ENCODE measurements at regions not wholly inside any gene's neighbourhood (a gene's known extent, or its start where the extent isn't known, plus 50 kb on each side); places are given as distances from the start of the nearest gene placed in this dataset.

GRCh38 chr6:169986171-169986847 lies 234.9 kb downstream of the ERMARD start:
- Mint-ChIP-seq H3K9me3 (ENCODE audit: low read depth) (no peaks in the 10 kb centered on the region), H3K4me3 (ENCODE audit: low read depth) (no peak overlapping the region), H3K4me1 (ENCODE audit: low read depth) (no peaks in the 10 kb centered on the region), H3K36me3 (ENCODE audit: insufficient read depth) (no peaks in the 10 kb centered on the region), H3K27me3 (peaks cover 6% of the 10 kb centered on the region), H3K27ac (no peak overlapping the region)
- TF ChIP-seq, protein P1, sequence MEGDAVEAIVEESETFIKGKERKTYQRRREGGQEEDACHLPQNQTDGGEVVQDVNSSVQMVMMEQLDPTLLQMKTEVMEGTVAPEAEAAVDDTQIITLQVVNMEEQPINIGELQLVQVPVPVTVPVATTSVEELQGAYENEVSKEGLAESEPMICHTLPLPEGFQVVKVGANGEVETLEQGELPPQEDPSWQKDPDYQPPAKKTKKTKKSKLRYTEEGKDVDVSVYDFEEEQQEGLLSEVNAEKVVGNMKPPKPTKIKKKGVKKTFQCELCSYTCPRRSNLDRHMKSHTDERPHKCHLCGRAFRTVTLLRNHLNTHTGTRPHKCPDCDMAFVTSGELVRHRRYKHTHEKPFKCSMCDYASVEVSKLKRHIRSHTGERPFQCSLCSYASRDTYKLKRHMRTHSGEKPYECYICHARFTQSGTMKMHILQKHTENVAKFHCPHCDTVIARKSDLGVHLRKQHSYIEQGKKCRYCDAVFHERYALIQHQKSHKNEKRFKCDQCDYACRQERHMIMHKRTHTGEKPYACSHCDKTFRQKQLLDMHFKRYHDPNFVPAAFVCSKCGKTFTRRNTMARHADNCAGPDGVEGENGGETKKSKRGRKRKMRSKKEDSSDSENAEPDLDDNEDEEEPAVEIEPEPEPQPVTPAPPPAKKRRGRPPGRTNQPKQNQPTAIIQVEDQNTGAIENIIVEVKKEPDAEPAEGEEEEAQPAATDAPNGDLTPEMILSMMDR (IDR thresholded peaks at IDR 0.05; ENCODE audit: unreplicated experiment): no peak
- DNase-seq (ENCODE audit: low spot score, unreplicated experiment): no peak

- Mint-ChIP-seq H3K27ac (no peak overlapping the region), H3K4me1 (ENCODE audit: low read depth) (peaks cover under 1% of the 10 kb centered on the region)
- TF ChIP-seq, protein P1 (IDR thresholded peaks at IDR 0.05; ENCODE audit: unreplicated experiment): no peak
These were observed 233.9 kb downstream of the ERMARD start for GRCh38 chr6:169985121-169986015.

GRCh38 chr6:169984181-169985120 lies 233.0 kb downstream of the ERMARD start:
- peaks cover 6% of the 10 kb centered on the region for H3K4me1 Mint-ChIP-seq (ENCODE audit: low read depth)
- DNase-seq (ENCODE audit: low spot score, unreplicated experiment): no peak
- H3K27me3 Mint-ChIP-seq: peaks cover 10% of the 10 kb centered on the region
- H3K4me3 Mint-ChIP-seq (ENCODE audit: low read depth): no peak overlapping the region
- no peak overlapping the region for H3K27ac Mint-ChIP-seq
- TF ChIP-seq, protein P1 (IDR thresholded peaks at IDR 0.05; ENCODE audit: unreplicated experiment): no peak
- no peaks in the 10 kb centered on the region for H3K9me3 Mint-ChIP-seq (ENCODE audit: low read depth)
- no peaks in the 10 kb centered on the region for H3K36me3 Mint-ChIP-seq (ENCODE audit: insufficient read depth)

More at GRCh38 chr6:169985121-169986015, 233.9 kb downstream of the ERMARD start:
- no peaks in the 10 kb centered on the region for H3K36me3 Mint-ChIP-seq (ENCODE audit: insufficient read depth)
- H3K9me3 Mint-ChIP-seq (ENCODE audit: low read depth): no peaks in the 10 kb centered on the region
- DNase-seq (ENCODE audit: low spot score, unreplicated experiment): no peak
- H3K4me3 Mint-ChIP-seq (ENCODE audit: low read depth): no peak overlapping the region
- H3K27me3 Mint-ChIP-seq: peaks cover 12% of the 10 kb centered on the region

DNA sequence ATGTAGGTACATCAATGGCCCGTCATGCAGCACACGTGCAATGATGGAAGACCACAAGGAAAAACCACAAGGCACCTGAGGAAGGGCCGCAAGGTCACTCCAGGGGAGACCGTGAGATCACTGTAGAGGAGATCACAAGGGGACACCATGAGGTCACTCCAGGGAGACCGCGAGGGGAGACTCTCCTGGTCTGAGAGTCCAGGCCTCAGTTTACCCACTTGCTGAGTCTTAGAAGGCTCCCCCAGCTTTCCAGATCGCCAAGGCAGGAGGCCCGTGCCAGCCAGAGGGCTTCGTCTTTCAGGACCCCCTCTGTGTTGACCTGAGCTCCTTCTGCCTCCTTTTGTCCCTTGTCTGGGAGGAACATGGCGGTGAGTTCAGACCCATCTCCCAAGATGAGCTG lies 232.2 kb downstream of the ERMARD start:
- H3K4me3 Mint-ChIP-seq (ENCODE audit: low read depth): no peak overlapping the region
- H3K27ac Mint-ChIP-seq: no peak overlapping the region
- TF ChIP-seq, protein P1 (IDR thresholded peaks at IDR 0.05; ENCODE audit: unreplicated experiment): no peak
- H3K4me1 Mint-ChIP-seq (ENCODE audit: low read depth): peaks cover 6% of the 10 kb centered on the region
- H3K27me3 Mint-ChIP-seq: peaks cover 16% of the 10 kb centered on the region
- no peaks in the 10 kb centered on the region for H3K36me3 Mint-ChIP-seq (ENCODE audit: insufficient read depth)
- DNase-seq (ENCODE audit: low spot score, unreplicated experiment): no peak
- no peaks in the 10 kb centered on the region for H3K9me3 Mint-ChIP-seq (ENCODE audit: low read depth)
